Peyer's patch (tissue), 4 donors: ENCODE measurements at regions not wholly inside any gene's neighbourhood (a gene's known extent, or its start where the extent isn't known, plus 50 kb on each side); places are given as distances from the start of the nearest gene placed in this dataset.

Source experiments
- CTCF ChIP-seq, 6 experiments: fragments of 450-650 bp in 4 of 6; fragments of 200-600 bp in 2 of 6; sonication (generic) in 1 of 6; IDR thresholded peaks; one replicate each; pipeline ENCODE4 v1.5.1; 2017 to 2019; ENCODE audit warnings: antibody characterized with exemption in 6 of 6, mild to moderate bottlenecking in 3 of 6, moderate library complexity in 1 of 6
- POLR2A ChIP-seq, 2 donors: fragments of 450-650 bp; IDR thresholded peaks; one replicate each; pipeline ENCODE4 v1.5.1; 2017; ENCODE audit warnings: antibody characterized with exemption in 2 of 2, mild to moderate bottlenecking in 2 of 2, moderate library complexity in 2 of 2

GRCh38 chr9:93801581-93802284 lies 153.4 kb downstream of the BARX1 start:
- TF ChIP-seq CTCF (IDR thresholded peaks at IDR 0.05) (no peak), POLR2A (IDR thresholded peaks at IDR 0.05) (no peak)
